NCI-H2196 (cell line): ENCODE measurements at regions not wholly inside any gene's neighbourhood (a gene's known extent, or its start where the extent isn't known, plus 50 kb on each side); places are given as distances from the start of the nearest gene placed in this dataset.

ENCODE experiments used
- DNase-seq: peaks from one replicate; lab custom pipeline; 2025; ENCODE audit not compliant: unreplicated experiment; lab: John Stamatoyannopoulos, UW

DNA sequence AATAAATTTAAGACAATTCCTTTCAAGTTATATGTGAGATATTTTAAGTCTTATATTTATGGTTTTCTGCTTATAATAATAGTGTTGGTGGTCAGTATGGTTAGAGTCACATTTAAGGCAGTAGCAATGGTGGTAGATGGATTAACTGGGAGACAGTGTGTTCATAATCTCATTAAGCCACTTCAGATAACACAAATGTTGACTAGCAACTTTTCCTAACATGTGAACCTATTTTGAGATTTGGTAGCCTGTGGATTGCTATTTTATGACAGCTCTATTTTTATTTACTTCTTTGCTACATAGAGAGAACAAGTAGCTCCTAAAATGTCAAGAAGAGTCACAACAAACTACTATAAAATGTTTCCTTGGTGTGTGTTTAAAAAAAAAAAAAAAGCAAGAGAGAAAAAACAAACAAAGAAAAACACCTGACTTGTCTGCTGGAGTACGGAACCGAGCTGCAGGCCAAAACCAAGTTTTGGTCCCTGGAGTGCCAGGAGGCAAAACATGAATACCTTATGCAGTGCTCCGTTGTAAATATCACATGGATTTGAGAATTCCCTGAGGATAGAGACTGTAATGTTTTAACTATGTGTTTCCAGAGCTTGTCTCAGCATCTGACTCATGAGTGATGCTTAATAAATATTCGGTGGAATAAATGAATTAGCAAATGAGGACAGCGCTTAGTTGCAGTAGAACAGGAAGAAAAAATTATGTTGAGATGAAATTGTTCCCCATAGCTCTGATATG is 457.1 kb upstream of the ROBO2 start:
- no peak for DNase-seq

DNA sequence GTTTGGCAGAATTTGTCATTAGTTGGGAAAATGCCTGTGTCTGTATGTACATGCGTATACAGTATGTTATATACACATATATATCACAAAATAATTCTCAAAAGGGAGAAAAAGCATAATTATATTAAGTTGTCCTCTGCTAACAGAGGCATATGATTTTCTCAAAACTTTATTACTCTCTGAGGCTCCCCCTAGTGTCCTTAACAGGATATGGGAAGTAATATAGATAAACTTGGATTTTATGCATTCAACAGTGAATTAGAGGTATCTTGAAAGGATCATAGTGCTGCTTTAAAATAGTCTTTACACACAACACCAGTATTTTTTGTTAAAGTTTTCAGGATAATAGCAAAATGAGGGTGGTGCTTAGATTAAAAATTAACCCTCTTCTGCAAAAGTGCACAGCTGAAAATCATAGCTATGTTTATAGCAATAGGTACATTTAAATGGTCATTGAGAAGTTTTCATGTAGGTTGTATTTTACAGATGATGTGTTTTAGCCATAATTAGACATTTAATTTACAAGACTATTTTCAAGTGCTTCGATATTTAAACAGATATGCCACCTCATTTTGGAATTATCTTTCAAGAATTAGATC is 454.0 kb upstream of the ROBO2 start:
- DNase-seq, result no peak

DNA sequence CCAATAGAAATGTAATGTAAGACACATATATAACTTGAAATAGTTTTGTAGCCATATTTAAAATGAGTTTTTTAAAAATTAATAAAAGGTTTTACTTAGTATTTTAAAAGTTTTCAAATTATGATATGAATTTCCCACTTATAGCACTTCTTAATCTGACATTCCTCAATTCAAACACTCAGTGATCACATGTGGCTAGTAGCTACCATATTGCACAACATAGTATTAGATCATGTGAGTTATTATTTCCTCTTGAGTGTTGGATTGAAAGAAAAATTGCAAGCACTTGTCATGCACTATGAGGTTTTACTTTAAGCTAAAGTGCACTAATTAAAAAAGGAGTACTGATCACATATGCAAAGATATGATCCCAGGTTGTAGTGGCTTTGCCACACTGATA is 453.4 kb upstream of the ROBO2 start:
- no peak for DNase-seq

DNA sequence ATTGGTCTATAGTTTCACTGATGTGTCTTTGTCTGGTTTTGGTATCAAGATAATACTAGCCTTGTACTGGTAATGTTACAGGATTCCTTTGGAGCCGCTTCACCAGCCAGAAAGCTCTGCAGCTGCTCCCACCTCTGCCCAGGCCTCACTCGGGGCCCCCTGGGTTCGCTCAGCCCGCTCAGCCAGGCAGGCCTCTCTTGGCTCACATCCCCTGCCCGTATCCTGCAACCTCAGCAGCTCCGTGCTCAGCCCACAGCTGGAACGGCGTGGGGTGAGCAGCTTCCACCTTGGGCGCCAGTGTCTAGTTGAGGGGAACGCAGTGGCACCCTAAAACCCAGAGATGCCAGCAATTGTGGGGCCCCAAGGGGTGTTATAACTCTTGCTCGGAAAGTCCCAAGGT is 429.7 kb upstream of the ROBO2 start:
- no peak for DNase-seq

DNA sequence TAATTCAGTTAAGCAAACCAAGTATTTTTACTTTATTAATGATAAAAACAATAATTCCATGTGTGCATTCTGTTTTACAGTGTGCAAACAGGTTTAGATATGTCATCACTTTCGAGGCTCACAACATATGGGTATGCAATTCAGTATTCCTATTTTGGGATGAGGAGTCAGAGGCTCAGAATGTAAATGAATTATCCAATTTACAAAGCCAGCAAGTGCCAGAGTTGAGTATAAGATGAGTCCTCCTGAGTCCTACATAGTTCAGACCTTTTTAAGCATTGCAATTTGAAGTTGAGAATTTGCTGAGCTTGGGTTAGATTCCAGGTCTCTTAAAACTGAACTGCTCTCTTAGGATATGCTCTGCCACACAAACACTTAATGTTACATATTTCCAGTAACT is 424.2 kb upstream of the ROBO2 start:
- no peak for DNase-seq

DNA sequence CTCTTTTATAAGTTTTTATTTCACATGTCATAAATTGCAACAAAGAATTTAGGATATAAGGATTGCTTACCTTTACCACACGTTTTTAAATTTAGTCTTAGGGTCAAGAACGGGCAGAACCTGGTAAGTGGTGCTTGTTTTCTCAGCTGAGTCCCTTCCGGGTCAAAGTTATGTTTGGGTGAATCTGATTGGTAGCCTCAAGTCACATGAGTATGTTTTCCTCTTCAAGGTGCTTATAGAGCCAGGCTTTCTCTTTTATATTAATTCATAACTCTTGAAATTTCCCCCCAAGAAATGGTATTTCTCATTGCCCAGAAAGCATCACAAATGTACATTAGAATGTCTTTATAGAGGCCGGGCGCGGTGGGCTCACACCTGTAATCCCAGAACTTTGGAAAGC is 415.7 kb upstream of the ROBO2 start:
- no peak for DNase-seq

DNA sequence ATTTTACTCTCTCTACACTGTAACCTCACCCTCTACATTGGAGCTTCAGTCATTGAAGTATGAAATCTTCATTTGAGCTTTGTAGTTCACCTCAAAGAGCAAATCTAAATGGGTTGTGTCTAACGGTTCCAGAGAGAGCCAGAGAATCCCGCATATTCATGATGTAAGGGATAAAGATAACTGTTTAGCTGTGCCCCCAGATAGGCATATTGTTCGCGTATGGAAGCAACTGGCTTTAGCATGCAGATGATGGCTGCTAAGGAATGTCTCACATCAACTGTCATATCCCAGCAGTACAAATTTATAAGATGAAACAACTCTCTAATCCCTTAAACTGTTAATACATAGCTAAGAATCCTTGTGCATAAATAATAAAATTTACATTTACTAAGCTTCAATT is 412.7 kb upstream of the ROBO2 start:
- no peak for DNase-seq

DNA sequence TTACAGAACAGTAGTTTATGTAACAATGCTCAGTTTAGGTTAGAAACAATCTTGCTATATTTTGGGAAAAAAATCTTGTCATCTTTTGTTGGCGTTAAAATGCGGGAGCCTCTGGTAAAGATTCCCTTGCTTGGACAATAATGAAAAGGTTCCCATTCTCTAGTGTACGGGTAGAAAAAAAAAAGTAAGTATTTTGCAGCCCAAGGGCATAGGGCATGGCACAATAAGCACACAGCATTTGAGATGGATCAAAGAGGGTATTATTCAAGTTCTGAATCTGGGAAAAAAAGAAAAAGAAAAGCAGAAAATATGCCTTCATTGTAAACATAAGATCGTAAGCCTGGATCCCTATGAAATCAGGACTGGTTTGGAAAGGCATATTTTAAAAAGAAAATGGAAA is 408.6 kb upstream of the ROBO2 start:
- DNase-seq, result no peak

DNA sequence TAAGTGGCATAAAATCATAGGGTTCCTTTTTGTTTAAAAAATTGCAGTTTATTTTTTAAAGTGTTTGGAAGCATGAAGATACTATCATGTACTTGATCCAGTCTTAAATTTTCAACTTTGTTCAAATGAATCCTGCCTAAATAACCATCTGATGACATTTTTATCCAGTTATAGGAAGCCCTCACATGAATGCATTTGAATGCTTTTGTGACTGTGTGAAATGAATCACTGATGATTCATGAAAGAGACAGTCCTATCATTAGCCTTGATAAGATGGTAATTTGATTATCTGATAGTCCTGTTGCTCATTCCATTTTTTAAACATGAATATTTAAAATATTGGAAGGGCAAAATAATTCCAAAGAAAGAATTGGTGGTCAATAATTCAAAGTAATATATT is 401.9 kb upstream of the ROBO2 start:
- DNase-seq, result no peak

DNA sequence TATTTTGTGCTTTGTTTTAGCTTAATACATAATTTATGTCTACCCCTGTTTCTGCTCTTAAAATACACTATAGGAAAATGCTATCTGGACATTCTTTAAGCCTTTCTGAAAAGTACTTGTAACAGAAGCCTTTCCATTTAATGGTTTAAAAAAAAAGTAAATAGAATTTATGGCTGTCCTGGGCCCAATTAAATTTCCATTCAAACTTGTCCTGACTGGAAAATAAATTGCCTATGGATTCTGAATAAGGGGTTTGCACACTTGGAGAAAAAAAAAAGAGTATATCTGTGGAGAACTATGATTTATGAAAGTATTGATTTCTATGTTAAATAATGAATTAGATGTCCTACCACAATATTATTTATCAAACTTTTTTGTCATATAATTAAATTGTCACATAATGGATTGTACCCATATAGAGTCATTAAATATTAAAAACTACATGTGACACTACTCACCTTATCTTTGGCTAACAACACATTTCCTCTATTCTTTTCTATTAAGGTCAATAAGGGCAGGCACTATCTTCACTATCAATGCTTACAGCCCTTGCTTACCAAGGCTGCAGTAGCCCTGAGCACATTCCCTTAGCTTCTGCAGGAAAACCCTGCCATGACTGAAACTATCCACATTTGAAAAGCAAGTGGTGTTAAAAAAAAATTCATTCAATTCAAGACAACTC is 396.1 kb upstream of the ROBO2 start:
- DNase-seq, result no peak

DNA sequence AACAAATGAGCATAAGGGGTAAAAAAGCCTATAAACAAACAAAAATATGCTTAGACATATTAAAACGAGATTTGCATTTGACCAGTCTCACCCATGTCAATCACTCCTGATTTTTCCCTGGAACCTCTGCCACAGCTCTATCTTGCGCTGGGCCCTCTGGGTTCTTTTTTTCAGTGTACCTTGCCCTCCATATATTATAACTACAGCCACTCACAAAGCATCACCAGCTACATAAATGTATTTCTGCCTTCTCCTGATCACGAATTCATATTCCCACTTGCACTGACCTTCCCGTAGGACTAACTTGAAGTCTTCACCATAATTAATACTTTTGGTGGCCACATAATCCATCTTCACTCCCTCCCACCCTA is 395.6 kb upstream of the ROBO2 start:
- DNase-seq, result no peak

DNA sequence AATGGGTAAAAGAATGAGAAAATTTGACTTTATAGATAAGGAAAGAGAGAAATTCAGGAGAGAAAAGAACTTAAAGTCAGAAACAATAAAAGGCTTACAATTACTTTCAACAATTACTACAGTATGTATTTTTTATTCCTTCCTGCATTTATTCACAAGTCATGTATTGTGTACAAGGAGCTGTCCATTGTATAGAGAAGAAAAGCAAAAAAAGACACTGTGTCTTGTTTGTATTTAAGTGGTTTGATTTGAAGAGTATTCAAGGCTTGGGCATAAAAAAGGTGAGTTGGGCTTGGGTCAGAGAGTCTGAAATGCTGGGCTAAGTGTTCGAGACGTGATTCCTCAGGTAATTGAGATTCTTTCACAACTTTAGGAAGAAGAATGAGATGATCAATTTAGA is 394.2 kb upstream of the ROBO2 start:
- no peak for DNase-seq

GRCh38 chr3:76646921-76647562 is 392.9 kb upstream of the ROBO2 start:
- no peak for DNase-seq

GRCh38 chr3:76651784-76652183 is 388.1 kb upstream of the ROBO2 start:
- DNase-seq, result no peak

- DNase-seq, result no peak
Measured at GRCh38 chr3:76652524-76652923, 387.4 kb upstream of the ROBO2 start.

DNA sequence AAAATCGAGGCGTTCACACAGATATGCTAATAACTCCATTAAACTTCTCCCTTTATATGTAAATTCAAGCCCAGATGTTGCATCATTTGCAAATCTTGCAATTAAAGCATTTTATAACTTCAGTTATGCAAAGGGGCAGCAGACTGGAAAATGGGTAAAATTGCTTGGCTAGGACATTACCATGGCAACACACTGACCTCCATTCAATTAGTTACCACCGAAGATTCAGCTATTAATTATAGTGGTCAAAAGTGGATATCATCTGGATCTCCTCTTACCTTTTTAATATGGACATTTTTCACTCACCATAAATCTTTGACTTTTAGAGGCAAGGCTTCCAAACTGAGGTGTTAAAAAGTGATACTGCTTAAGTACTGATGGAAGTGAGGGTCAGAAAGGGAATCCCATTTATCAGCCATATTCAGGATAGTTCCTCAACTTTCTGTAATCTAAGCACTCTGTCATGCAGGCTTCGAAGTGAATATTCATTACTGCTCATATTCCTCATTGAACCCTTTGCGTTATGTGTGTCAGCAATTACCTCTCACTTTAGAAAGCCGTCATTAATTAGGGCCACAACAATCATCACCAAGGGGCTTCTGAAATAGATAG is 386.2 kb upstream of the ROBO2 start:
- DNase-seq, result no peak

GRCh38 chr3:76656531-76657070 is 383.3 kb upstream of the ROBO2 start:
- DNase-seq, result no peak

DNA sequence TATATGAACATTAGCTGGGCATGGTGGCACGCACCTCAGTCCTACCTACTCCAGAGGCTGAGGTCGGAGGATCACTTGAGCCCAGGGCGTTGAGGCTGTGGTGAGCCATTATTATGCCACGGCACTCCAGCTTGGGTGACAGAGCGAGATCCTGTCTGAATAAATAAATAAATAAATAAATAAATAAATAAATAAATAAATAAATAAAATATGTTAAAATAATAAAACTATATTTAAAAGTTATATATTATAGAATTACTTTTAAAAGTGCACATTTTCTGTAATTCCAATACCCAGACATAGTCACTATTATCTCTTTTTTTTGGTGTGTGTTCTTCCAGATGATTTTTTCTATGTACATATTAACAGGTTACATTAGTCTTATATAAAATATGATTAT is 382.0 kb upstream of the ROBO2 start:
- DNase-seq, result no peak

DNA sequence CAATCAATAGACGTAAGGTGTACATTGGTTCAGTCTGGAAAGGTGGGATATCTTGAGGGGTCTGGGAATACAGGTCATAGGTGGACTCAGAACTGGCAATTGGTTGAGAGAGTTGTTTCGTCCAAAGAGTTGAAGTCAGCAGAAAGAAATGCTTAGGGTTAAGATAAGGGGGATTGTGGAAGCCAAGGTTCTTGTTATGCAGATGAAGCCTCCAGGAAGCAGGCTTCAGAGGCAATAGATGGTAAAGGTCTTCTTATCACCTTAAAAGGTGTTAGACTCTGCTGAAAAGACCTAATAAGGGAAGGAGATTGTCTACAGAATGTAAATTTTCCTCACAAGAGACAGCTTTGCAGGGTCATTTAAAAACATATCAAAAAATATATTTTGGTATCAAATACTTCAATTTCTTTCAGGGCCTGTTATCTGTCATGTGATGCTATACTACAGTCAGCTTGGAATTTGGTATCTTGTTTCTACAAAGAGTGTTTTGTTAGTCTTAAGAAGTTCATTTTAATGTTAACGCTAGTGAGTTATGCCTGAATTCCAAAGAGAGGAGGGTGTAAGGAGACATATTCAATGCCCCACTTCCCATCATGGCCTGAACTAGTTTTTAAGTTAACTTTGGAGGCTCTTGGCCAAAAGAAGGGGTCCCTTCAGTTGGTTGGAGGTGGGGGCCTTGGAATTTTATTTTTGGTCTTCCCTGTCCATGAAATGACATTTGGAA is 378.2 kb upstream of the ROBO2 start:
- no peak for DNase-seq

DNA sequence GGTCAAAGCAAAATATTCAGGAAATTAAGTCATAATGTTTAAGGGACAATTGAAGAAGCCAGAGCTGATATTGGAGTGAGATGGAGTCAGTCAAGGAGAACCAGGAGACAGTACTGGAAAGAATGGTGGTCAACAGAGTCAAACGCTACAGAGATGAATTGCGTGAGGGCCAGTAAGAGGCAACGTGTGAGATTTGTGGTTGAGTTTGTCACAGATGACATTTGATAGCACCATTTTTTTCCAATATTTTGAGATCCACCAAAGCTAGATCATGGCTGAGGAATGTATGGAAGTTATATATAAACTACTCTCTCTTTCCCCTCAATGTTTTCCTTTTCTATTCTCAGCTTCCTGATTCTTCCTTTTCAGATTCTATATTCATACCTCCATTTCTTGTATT is 375.1 kb upstream of the ROBO2 start:
- no peak for DNase-seq

GRCh38 chr3:76668653-76669052 is 371.2 kb upstream of the ROBO2 start:
- no peak for DNase-seq
